ENCODE measurements at regions not wholly inside any gene's neighbourhood (a gene's known extent, or its start where the extent isn't known, plus 50 kb on each side); places are given as distances from the start of the nearest gene placed in this dataset.

DNA sequence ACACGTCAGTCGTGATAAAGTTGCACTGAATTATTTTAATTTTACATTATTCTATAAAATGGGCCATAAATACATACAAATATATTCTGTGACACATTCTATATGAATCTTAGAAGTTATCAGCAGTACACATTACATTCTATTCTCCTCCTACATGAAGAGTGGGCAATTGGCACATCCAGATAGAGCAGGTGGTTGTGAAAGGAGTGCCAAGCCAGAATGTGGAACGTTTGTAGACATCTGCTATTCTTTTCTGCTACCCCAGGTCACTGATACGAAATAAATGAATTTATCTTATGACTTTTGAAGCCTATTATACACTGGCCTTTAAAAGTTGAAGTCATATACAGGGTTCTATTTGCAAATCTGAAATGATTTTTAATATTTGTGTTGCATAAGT, 373.2 kb downstream of the PCDH17 start:
- Histone ChIP-seq H3K9me3 (ENCODE audit: control extremely low read depth in 1 of 3, control insufficient read depth in 2 of 3, insufficient read depth in 1 of 3, low read length in 2 of 3) (no peaks in the 10 kb centered on the region), H2AFZ (ENCODE audit: insufficient read depth, low read depth, low read length, poor library complexity, severe bottlenecking) (no peak overlapping the region), H3K79me2 (ENCODE audit: control insufficient read depth, insufficient read depth, low read length) (no peaks in the 10 kb centered on the region), H3K4me2 (replicated peaks; ENCODE audit: low read depth, low read length, poor library complexity, severe bottlenecking) (no peak overlapping the region), H3K9ac (ENCODE audit: low read length) (no peak overlapping the region), H3K36me3 (replicated peaks in 1 of 2; ENCODE audit: control extremely low read depth in 1 of 2, control insufficient read depth in 1 of 2, extremely low read depth in 1 of 2, insufficient read depth in 2 of 2, low read length in 1 of 2) (no peaks in the 10 kb centered on the region), H3K27ac (ENCODE audit: low read length in 2 of 2) (no peak overlapping the region), H3K27me3 (replicated peaks in 1 of 4; ENCODE audit: control extremely low read depth in 1 of 4, control insufficient read depth in 3 of 4, insufficient read depth in 4 of 4, low read length in 3 of 4) (no peaks in the 10 kb centered on the region), H3K4me3 (ENCODE audit: control extremely low read depth in 1 of 5, extremely low read depth in 1 of 5, insufficient read depth in 1 of 5, low read depth in 2 of 5, low read length in 4 of 5) (no peak overlapping the region), H4K20me1 (ENCODE audit: control insufficient read depth, insufficient read depth, low read length, poor library complexity, severe bottlenecking) (no peaks in the 10 kb centered on the region), H3K4me1 (ENCODE audit: control insufficient read depth in 2 of 2, insufficient read depth in 2 of 2, low read length in 2 of 2) (no peaks in the 10 kb centered on the region)
- Mint-ChIP-seq H3K4me1 (no peaks in the 10 kb centered on the region), H3K9me3 (ENCODE audit: insufficient read depth) (peaks cover 6% of the 10 kb centered on the region), H3K4me3 (no peak overlapping the region), H3K27ac (no peak overlapping the region), H3K27me3 (no peaks in the 10 kb centered on the region)
- ChIA-PET POLR2A (no interaction called here), CTCF (no interaction called here)
- DNase-seq (no peak), ATAC-seq (ENCODE audit: low read depth) (no peak)
- intact Hi-C loops (cut with micrococcal nuclease): no loop called here
- no CpG with 5 or more reads among the region's 4 CpGs for WGBS (ENCODE audit: insufficient coverage)
- no peak for TF ChIP-seq EZH2 (IDR thresholded peaks at IDR 0.05; ENCODE audit: borderline replicate concordance, insufficient read depth, low read depth, low read length, poor library complexity, severe bottlenecking)
- TF ChIP-seq, protein P1, sequence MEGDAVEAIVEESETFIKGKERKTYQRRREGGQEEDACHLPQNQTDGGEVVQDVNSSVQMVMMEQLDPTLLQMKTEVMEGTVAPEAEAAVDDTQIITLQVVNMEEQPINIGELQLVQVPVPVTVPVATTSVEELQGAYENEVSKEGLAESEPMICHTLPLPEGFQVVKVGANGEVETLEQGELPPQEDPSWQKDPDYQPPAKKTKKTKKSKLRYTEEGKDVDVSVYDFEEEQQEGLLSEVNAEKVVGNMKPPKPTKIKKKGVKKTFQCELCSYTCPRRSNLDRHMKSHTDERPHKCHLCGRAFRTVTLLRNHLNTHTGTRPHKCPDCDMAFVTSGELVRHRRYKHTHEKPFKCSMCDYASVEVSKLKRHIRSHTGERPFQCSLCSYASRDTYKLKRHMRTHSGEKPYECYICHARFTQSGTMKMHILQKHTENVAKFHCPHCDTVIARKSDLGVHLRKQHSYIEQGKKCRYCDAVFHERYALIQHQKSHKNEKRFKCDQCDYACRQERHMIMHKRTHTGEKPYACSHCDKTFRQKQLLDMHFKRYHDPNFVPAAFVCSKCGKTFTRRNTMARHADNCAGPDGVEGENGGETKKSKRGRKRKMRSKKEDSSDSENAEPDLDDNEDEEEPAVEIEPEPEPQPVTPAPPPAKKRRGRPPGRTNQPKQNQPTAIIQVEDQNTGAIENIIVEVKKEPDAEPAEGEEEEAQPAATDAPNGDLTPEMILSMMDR (IDR thresholded peaks at IDR 0.05): no peak

DNA sequence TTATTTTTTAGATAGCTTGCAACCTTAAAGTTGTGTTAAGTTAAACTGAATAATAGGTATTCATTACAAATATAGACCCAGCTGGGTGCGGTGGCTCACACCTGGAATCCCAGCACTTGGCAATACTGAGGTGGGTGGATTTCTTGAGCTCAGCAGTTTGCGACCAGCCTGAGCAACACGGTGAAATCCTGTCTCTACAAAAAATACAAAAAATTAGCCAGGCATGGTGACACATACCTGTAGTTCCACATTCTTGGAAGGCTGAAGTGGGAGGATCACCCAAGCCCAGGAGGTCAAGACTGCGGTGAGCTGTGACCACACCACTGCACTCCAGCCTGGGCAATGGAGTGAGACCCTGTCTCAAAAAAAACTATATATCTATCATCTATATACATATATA, 386.5 kb downstream of the PCDH17 start:
- Mint-ChIP-seq H3K4me1 (no peaks in the 10 kb centered on the region), H3K4me3 (no peak overlapping the region), H3K27me3 (no peaks in the 10 kb centered on the region), H3K9me3 (ENCODE audit: insufficient read depth) (no peaks in the 10 kb centered on the region), H3K27ac (no peak overlapping the region)
- 100% methylated on average over 2 of the region's 4 CpGs for WGBS (ENCODE audit: insufficient coverage)
- no peak overlapping the region for H3K4me3 ChIP-seq (ENCODE audit: control extremely low read depth in 1 of 5, extremely low read depth in 1 of 5, insufficient read depth in 1 of 5, low read depth in 2 of 5, low read length in 4 of 5)
- ChIA-PET POLR2A (no interaction called here), CTCF (no interaction called here)
- no peaks in the 10 kb centered on the region for H3K36me3 ChIP-seq (replicated peaks in 1 of 2; ENCODE audit: control extremely low read depth in 1 of 2, control insufficient read depth in 1 of 2, extremely low read depth in 1 of 2, insufficient read depth in 2 of 2, low read length in 1 of 2)
- H4K20me1 ChIP-seq (ENCODE audit: control insufficient read depth, insufficient read depth, low read length, poor library complexity, severe bottlenecking): no peaks in the 10 kb centered on the region
- intact Hi-C loops (cut with micrococcal nuclease): no loop called here
- H3K79me2 ChIP-seq (ENCODE audit: control insufficient read depth, insufficient read depth, low read length): no peaks in the 10 kb centered on the region
- no peaks in the 10 kb centered on the region for H3K4me1 ChIP-seq (ENCODE audit: control insufficient read depth in 2 of 2, insufficient read depth in 2 of 2, low read length in 2 of 2)
- no peak overlapping the region for H3K27ac ChIP-seq (ENCODE audit: low read length in 2 of 2)
- H2AFZ ChIP-seq (ENCODE audit: insufficient read depth, low read depth, low read length, poor library complexity, severe bottlenecking): no peak overlapping the region
- no peaks in the 10 kb centered on the region for H3K9me3 ChIP-seq (ENCODE audit: control extremely low read depth in 1 of 3, control insufficient read depth in 2 of 3, insufficient read depth in 1 of 3, low read length in 2 of 3)
- H3K9ac ChIP-seq (ENCODE audit: low read length): no peak overlapping the region
- DNase-seq: no peak
- H3K4me2 ChIP-seq (replicated peaks; ENCODE audit: low read depth, low read length, poor library complexity, severe bottlenecking): no peak overlapping the region
- ATAC-seq (ENCODE audit: low read depth): no peak
- TF ChIP-seq, protein P1 (IDR thresholded peaks at IDR 0.05): no peak
- no peak for TF ChIP-seq EZH2 (IDR thresholded peaks at IDR 0.05; ENCODE audit: borderline replicate concordance, insufficient read depth, low read depth, low read length, poor library complexity, severe bottlenecking)
- H3K27me3 ChIP-seq (replicated peaks in 1 of 4; ENCODE audit: control extremely low read depth in 1 of 4, control insufficient read depth in 3 of 4, insufficient read depth in 4 of 4, low read length in 3 of 4): no peaks in the 10 kb centered on the region
